Subcutaneous abdominal adipose tissue (tissue), 5 donors: ENCODE measurements at regions not wholly inside any gene's neighbourhood (a gene's known extent, or its start where the extent isn't known, plus 50 kb on each side); places are given as distances from the start of the nearest gene placed in this dataset.
"Not testable (repeated sequence)": the region's sequence is repeated elsewhere in the genome, so short reads cannot be mapped to it uniquely, and the experiment has no call there.

Experiments
- H3K27ac ChIP-seq: one replicate; pipeline ENCODE4 v1.7.0; 2013; ENCODE audit warnings: low read depth, mild to moderate bottlenecking, inconsistent platforms, low read length, moderate library complexity
- H3K27me3 ChIP-seq, 5 donors: one replicate each; pipeline ENCODE4 v1.7.0; 2013; ENCODE audit warnings: low read length in 5 of 5, inconsistent platforms in 1 of 5; ENCODE audit not compliant: control insufficient read depth in 5 of 5, insufficient read depth in 4 of 5
- H3K36me3 ChIP-seq, 5 donors: one replicate each; pipeline ENCODE4 v1.7.0; 2013; ENCODE audit warnings: low read length in 5 of 5; ENCODE audit not compliant: control insufficient read depth in 5 of 5, insufficient read depth in 5 of 5
- H3K4me1 ChIP-seq, 5 donors: one replicate each; pipeline ENCODE4 v1.7.0; 2013; ENCODE audit warnings: low read length in 5 of 5, mild to moderate bottlenecking in 3 of 5, moderate library complexity in 1 of 5; ENCODE audit not compliant: control insufficient read depth in 5 of 5, insufficient read depth in 5 of 5
- H3K4me3 ChIP-seq, 5 donors: one replicate each; pipeline ENCODE4 v1.7.0; 2013; ENCODE audit warnings: low read length in 5 of 5, low read depth in 1 of 5
- H3K9ac ChIP-seq, 5 donors: one replicate each; pipeline ENCODE4 v1.7.0; 2013; ENCODE audit warnings: low read length in 5 of 5, mild to moderate bottlenecking in 4 of 5, moderate library complexity in 3 of 5
- H3K9me3 ChIP-seq, 5 donors: one replicate each; pipeline ENCODE4 v1.7.0; 2013; ENCODE audit warnings: low read length in 5 of 5; ENCODE audit not compliant: control insufficient read depth in 5 of 5
- donor health status: healthy.
- donor health status: healthy.
- donor health status: healthy.
- donor health status: healthy.
- donor health status: healthy.

- H3K4me1 ChIP-seq, H3K27ac ChIP-seq, H3K9me3 ChIP-seq, H3K27me3 ChIP-seq, H3K9ac ChIP-seq, H3K4me3 ChIP-seq, H3K36me3 ChIP-seq: not testable (repeated sequence)
These were observed 134.5 kb downstream of the SLC39A8 start for GRCh38 chr4:102210806-102211205.

GRCh38 chr4:102204634-102205033, 140.6 kb downstream of the SLC39A8 start:
- H3K4me3 ChIP-seq, H3K27me3 ChIP-seq, H3K27ac ChIP-seq, H3K9me3 ChIP-seq, H3K9ac ChIP-seq, H3K36me3 ChIP-seq, H3K4me1 ChIP-seq: not testable (repeated sequence)

GRCh38 chr4:102196221-102196620, 149.1 kb downstream of the SLC39A8 start:
- Histone ChIP-seq H3K4me3 (no peak overlapping the region), H3K27me3 (no peaks in the 10 kb centered on the region)

GRCh38 chr4:102193145-102193544, 152.1 kb downstream of the SLC39A8 start:
- Histone ChIP-seq H3K36me3 (no peaks in the 10 kb centered on the region), H3K9me3 (no peaks in the 10 kb centered on the region), H3K27me3 (no peaks in the 10 kb centered on the region), H3K4me1 (no peaks in the 10 kb centered on the region), H3K9ac (no peak overlapping the region), H3K27ac (no peak overlapping the region), H3K4me3 (no peak overlapping the region)

More at GRCh38 chr4:102196221-102196620, 149.1 kb downstream of the SLC39A8 start:
- no peaks in the 10 kb centered on the region for H3K9me3 ChIP-seq
- H3K27ac ChIP-seq = no peak overlapping the region
- H3K4me1 ChIP-seq = no peaks in the 10 kb centered on the region
- H3K36me3 ChIP-seq = no peaks in the 10 kb centered on the region
- no peak overlapping the region for H3K9ac ChIP-seq

- Histone ChIP-seq H3K4me1 (peaks cover 0 to 5% (median 0%) of the 10 kb centered on the region in 5 donors), H3K36me3 (no peaks in the 10 kb centered on the region), H3K27me3 (no peaks in the 10 kb centered on the region), H3K9me3 (no peaks in the 10 kb centered on the region), H3K9ac (no peak overlapping the region), H3K27ac (no peak overlapping the region), H3K4me3 (no peak overlapping the region)
These were observed 165.2 kb downstream of the SLC39A8 start for GRCh38 chr4:102180046-102180445.

- H3K9ac ChIP-seq = no peak overlapping the region
- no peaks in the 10 kb centered on the region for H3K4me1 ChIP-seq
- no peaks in the 10 kb centered on the region for H3K36me3 ChIP-seq
- no peak overlapping the region for H3K4me3 ChIP-seq
- H3K9me3 ChIP-seq = no peaks in the 10 kb centered on the region
- H3K27ac ChIP-seq = no peak overlapping the region
- H3K27me3 ChIP-seq = no peaks in the 10 kb centered on the region
These were observed 170.5 kb downstream of the SLC39A8 start for GRCh38 chr4:102174719-102175189.

- Histone ChIP-seq H3K4me3 (no peak overlapping the region), H3K9me3 (no peaks in the 10 kb centered on the region), H3K4me1 (no peaks in the 10 kb centered on the region), H3K9ac (no peak overlapping the region), H3K27me3 (no peaks in the 10 kb centered on the region), H3K27ac (no peak overlapping the region), H3K36me3 (no peaks in the 10 kb centered on the region)
These were observed 172.9 kb downstream of the SLC39A8 start for GRCh38 chr4:102172341-102172740.

- H3K9me3 ChIP-seq = peaks cover 0 to 3% (median 0%) of the 10 kb centered on the region in 5 donors
These were observed 174.4 kb downstream of the SLC39A8 start for GRCh38 chr4:102170910-102171309.

GRCh38 chr4:102169345-102169744, 175.9 kb downstream of the SLC39A8 start:
- Histone ChIP-seq H3K9ac (no peak overlapping the region), H3K27me3 (no peaks in the 10 kb centered on the region), H3K27ac (no peak overlapping the region), H3K9me3 (peaks cover 0 to 5% (median 0%) of the 10 kb centered on the region in 5 donors), H3K36me3 (no peaks in the 10 kb centered on the region), H3K4me1 (no peaks in the 10 kb centered on the region), H3K4me3 (no peak overlapping the region)

More at GRCh38 chr4:102170910-102171309, 174.4 kb downstream of the SLC39A8 start:
- H3K9ac ChIP-seq = no peak overlapping the region
- no peaks in the 10 kb centered on the region for H3K27me3 ChIP-seq
- no peaks in the 10 kb centered on the region for H3K4me1 ChIP-seq
- no peak overlapping the region for H3K27ac ChIP-seq
- no peak overlapping the region for H3K4me3 ChIP-seq
- no peaks in the 10 kb centered on the region for H3K36me3 ChIP-seq

GRCh38 chr4:102168580-102168979, 176.7 kb downstream of the SLC39A8 start:
- no peak overlapping the region for H3K4me3 ChIP-seq
- H3K9ac ChIP-seq = no peak overlapping the region
- H3K36me3 ChIP-seq = no peaks in the 10 kb centered on the region
- H3K27ac ChIP-seq = no peak overlapping the region
- H3K4me1 ChIP-seq = no peaks in the 10 kb centered on the region
- peaks cover 0 to 5% (median 0%) of the 10 kb centered on the region in 5 donors for H3K9me3 ChIP-seq
- no peaks in the 10 kb centered on the region for H3K27me3 ChIP-seq

- H3K27me3 ChIP-seq = no peaks in the 10 kb centered on the region
- no peaks in the 10 kb centered on the region for H3K36me3 ChIP-seq
- no peak overlapping the region for H3K27ac ChIP-seq
- no peak overlapping the region for H3K4me3 ChIP-seq
- H3K4me1 ChIP-seq = no peaks in the 10 kb centered on the region
- peaks cover 0 to 5% (median 0%) of the 10 kb centered on the region in 5 donors for H3K9me3 ChIP-seq
- H3K9ac ChIP-seq = no peak overlapping the region
These were observed 179.7 kb downstream of the SLC39A8 start for GRCh38 chr4:102165584-102165983.
